GM19240 (cell line): ENCODE measurements at regions not wholly inside any gene's neighbourhood (a gene's known extent, or its start where the extent isn't known, plus 50 kb on each side); places are given as distances from the start of the nearest gene placed in this dataset.

Experiments used
- DNase-seq: peaks from one replicate; pipeline ENCODE4 v3.0.0; 2011; ENCODE audit warnings: low spot score; ENCODE audit not compliant: insufficient read length

GRCh38 chr13:73898899-73899298 is 235.3 kb downstream of the KLF12 start:
- DNase-seq, result no peak

GRCh38 chr13:73898276-73898675 is 235.9 kb downstream of the KLF12 start:
- no peak for DNase-seq

- no peak for DNase-seq
Measured at GRCh38 chr13:73894995-73895571, 239.1 kb downstream of the KLF12 start.

DNA sequence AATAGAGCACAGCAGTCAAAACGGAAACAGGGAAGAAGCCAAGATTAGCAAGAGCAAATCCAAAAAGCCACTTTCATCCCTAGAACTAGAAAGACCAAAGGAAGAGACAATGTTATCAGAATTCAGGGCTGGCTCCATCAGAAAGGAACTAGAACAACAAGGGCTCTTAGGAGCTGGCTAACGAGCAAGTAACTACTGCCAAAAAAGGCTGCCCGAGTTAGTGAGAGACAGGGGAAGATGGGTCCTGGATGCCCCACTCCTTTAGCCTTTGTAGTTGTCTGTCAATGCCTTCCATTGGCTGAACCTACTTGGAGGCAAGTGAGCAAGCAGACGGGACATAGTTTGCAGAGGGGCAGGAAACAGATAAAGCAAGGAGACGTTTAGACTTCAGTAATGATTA is 240.4 kb downstream of the KLF12 start:
- no peak for DNase-seq

DNA sequence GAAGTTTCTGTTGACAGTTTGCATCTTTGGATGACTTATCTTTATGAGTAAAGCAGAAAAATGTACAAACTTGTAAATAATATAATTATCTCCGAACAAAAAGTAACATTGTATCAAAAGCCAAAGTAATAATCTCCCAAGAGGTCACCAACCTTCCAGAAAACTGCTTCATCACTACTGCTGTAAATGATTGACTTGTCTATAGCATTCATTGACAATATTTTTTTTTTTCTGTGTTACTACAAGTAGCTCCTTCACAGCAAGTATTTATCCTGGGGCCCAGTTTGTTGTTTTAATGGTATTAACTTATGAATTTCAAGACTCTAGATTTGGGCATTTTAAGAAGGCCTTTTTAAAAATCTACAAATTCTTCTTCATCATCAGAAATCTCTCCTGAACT is 242.4 kb downstream of the KLF12 start:
- DNase-seq, result no peak

DNA sequence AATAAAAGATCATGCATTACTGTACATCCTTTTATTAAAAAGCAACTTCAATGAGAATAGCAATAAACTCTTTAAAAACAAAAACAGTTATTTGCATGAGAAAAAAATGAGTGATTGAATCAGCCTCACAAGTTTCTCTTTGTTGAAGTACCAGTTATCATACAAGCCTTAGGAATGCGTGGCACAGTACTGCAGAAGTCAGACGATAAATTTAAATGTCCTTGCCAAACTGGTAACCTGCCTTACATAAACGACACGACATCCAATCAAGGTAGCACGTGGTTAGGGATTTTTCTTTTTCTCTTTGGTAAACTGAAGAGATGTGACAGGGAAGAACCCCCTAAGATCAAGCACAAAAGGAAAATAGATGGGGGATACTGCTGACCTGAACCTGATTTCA is 251.0 kb downstream of the KLF12 start:
- no peak for DNase-seq

DNA sequence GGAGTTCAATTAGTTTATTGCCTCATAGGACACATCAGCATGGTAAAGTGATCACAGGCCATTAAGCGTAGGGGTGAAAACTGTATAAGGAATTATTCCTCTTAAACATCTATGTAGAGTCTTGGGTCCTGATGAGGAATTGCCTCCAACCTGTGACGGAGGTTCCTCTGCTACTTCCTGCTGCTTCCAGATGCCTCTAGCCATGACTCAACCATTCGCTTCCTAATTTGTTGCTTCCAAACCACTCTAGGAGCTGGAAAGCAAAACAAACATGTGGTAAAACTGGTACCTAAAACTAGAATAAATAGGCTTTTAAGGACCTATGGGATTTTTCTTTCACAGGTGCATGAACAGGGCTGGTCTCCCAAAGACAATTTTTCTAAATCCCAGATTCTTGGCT is 253.8 kb downstream of the KLF12 start:
- DNase-seq, result no peak

DNA sequence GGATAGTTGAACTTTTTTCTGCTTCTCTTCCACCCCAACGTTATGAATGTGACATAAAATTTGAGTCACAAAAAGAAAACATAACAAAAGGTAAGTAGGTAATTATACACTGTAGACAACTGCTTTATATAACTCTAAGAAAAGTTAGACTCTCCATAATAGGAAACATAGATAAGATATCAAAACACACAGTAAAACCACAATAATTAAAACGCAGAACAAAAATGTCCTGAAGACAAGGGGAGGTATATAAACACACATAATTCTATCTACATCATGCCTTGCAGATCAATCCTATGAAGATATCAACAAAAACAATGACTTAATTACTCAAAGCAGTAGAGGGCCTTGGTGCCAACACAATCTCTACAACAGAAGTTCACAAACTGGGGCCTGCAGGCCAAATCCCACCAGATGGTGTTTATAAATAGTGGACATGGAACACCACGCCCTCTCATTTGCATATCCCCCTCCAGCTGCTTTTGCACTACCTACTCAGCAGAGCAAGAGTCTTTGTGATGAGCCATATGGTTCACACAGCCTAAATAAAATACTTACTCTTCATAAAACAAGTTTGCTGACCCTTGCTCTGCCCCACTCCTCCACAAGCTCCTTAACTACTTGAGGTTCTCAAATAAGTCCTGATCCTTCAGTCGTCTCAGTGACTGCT is 254.7 kb downstream of the KLF12 start:
- no peak for DNase-seq

DNA sequence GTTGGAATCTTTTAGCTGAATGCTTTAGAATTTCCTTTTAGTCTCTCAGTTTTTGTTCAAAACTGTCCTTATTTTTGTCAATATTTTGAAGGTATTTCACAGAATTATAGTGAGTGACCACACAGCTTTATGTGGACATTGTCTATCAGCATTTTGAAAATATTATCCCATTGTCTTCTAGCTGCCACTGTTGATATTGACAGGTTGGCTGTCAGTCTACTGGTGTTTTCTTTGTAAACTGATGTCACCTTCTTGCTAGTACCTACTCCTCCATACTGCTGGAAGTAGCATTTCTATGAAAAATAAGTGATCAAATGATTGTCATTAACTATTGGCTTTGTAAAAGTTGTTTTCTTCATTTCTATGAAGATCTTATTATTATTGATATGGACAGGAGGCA is 256.8 kb downstream of the KLF12 start:
- DNase-seq, result no peak

GRCh38 chr13:73876323-73876722 is 257.9 kb downstream of the KLF12 start:
- DNase-seq, result no peak

DNA sequence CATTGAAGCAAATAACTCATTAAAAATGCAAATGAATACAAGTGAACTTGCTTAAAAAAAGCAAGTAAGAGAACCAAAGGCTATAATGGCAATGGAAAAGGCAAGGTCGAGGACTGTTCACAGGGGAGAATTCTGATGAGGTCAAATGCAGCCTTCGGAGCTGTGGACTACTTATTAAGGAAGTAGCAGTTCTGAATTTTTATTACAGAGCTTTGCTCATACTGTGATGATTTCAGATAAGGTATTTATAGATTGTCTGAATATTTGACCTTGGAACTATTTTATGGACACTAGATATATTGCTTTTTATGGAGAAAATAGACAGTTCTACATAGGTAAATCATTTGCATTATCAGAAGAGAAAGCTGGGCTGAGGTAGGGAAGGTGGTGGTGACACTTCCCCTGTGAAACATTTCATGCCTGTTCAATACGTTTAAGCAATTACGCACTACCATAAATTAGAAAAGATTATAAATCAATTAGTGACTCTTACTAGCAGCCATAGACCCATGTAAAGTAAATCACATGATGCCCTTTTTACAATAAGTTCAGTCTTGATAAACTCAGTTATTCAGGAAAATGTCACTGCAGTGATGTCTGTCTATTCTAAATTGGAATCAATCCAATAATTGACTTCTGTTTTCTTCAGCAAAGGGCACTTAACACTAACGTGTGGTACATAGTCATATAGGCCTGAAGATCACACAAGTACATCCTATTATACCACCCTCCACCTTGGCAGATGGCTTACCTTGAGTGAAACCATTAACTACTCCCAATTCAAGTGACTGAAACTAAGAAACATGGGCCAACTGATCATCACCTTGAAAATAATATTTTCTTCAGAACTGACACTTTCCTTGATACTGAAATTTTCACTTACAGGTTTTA is 260.0 kb downstream of the KLF12 start:
- no peak for DNase-seq

- no peak for DNase-seq
Measured at GRCh38 chr13:73872397-73872796, 261.8 kb downstream of the KLF12 start.

DNA sequence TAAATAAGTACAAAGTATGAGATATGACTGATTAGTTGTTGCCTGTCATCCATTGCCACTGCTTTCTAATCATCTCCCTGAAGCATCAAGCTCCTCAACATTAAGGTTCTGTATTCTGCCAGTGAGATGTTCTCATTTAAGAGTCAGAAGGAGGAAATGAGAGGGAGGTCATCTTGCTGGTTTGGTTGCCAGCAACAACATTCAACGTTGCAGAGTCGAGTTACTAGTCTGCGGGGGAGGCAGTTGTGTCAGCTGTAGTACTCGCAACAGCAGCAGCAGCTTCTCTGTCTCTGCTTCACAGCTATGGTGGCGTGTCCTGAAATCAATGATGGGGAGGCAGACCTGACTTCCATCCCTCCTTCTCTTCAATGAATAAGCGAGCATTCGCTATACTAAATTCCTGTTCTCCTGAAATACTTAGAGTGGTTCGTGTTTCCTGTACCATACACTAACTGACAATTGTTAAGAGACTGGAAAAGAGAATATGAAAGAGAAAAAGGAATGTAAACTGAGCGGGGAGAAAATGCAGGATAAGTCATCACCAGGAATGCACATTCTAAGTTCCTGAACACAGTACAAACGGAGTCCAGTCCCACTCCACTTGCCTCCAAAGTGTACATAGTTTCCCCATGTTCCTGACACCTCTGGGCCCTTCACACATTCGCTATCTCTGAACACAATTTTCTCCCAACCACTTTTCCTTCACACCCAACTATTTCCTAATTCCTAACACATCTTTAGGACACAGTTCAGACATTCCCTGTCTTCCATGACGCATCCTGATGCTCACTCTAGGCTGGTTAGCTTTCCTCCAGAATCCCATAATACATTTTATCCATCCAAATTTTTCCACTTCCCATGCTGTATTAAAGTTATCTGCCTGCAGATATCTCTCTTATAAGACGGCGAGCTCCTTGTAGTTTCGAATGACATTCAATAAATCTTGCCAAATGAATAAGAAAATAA is 263.0 kb downstream of the KLF12 start:
- no peak for DNase-seq

DNA sequence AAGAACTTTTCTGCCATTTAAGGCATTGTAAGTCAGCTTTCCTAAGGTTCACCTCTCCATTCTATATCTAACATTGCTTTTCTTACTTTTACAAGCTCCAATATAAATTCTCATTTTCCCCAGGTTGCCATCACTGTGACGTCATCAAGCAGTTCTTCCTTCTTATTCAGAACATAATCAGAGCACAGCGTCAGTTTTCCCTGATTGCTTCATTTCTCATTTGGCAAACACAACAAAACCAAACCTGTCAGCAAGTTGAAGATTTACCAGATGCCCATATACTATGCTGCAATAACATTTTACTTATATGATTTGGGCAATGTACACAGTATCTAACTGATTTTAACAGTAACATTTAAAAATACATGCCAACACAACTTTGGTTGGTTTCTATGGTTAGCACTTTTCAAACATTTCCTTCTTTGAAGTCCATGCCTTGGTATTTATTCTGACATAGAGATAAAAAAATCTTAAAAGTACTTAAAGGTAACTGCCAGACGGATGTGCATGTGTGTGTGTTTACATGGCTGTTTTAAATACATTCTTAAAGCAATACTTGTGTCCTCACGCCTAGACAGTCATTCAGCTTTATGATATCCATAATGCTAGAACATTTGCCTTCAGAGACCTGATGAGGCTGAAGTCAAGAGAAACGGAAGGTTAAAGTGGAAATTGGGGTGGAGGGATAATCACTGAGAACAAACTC is 264.0 kb downstream of the KLF12 start:
- no peak for DNase-seq

DNA sequence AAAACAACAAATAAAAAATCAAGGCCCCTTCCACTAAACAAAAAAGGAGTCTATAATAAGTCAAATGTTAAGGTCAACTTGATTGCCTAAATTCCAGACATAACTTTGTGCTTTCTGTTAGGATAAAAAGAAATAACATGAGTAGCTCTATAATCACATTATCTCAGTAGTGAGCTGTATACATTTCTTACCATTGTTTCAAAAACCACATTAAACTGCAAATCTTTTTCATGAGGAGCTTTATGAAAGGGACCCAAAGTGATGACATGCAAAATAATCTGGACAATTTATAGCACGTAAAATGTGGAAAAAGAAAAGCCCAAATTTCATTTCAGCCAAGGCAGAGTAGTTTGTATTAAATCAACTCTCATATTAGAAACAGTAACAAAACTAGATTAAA is 269.2 kb downstream of the KLF12 start:
- DNase-seq, result no peak

- no peak for DNase-seq
Measured at GRCh38 chr13:73861136-73861535, 273.1 kb downstream of the KLF12 start.

- no peak for DNase-seq
Measured at GRCh38 chr13:73860501-73860900, 273.7 kb downstream of the KLF12 start.

DNA sequence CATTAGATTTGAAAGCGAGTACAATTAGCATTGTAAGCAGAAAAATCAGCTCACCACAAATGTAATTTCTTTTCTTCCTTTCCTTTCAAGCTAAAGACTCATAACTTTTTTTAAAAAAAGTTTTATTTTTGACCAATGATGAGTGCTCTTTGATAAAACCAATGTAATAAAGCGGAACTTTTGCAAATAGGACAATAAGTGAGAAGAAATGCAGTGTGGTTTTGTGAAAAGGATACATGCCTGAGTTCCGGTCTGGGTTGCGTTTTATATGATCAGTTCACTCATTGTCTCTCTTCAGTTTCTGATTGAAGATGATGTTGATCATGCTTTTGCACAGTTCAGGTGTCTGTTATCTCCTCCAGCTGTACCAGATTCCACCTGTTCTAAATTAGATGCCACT is 274.4 kb downstream of the KLF12 start:
- DNase-seq, result no peak

DNA sequence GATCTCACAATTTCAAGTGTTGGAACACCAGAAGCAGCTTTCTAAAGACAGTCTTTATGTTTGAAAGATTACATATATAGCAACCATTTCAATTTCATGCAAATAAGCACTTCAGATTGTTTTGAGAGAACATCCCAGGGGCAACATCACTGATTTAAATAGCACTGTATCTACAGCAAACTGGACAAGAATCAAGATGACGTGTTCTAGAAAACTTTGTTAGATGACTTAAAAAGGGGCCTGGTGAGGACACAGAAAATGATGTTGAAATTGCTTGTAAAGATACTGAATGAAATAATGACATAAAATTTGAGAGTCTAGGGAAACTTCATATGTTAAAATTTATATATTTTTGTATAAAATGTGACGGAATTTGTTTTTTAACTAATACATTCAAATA is 277.1 kb downstream of the KLF12 start:
- no peak for DNase-seq

- no peak for DNase-seq
Measured at GRCh38 chr13:73851104-73851503, 283.1 kb downstream of the KLF12 start.
